NOMO-1 treated with DMSO at 0.1 percent for 48 hours (cell line): ENCODE measurements at regions not wholly inside any gene's neighbourhood (a gene's known extent, or its start where the extent isn't known, plus 50 kb on each side); places are given as distances from the start of the nearest gene placed in this dataset.

Source experiments
- DNase-seq: peaks from one replicate; lab custom pipeline; 2025; ENCODE audit not compliant: unreplicated experiment; lab: John Stamatoyannopoulos, UW

- DNase-seq = no peak
Measured at GRCh38 chr14:101175731-101176534, 272.4 kb upstream of the RTL1 start.

DNA sequence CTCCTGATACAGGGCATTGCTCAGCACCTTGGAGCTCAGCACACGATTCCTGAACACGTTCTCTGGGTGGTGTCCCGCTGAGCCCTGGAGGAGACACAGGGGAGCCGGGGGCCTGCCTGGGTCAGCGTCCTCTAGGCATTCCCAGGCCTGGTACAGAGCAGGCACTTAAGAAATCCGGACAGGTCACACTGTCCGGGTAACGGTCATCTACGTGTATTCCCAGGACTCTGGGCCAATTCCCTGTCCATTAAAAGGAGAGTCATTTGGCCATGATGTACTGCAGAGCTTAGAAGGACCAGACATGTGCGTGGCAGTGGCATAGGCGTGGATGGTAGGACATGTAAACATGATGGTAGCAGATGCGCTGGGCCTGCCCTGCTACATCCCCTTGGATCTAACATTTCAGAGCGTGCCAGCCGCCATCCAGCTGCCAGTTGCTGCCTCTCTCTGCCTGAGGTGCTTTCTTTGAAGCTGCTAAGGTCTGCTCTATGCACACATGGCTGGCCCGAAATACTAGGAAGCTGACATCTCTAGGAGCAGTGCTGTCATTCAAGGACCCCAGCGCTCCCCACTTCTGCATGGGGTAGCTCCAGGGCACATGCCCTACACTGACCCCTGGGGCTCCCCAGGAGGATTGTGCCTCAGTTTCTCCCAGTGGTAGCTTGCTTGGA, 273.1 kb upstream of the RTL1 start:
- no peak for DNase-seq

GRCh38 chr14:101177301-101177971, 273.9 kb upstream of the RTL1 start:
- no peak for DNase-seq

DNA sequence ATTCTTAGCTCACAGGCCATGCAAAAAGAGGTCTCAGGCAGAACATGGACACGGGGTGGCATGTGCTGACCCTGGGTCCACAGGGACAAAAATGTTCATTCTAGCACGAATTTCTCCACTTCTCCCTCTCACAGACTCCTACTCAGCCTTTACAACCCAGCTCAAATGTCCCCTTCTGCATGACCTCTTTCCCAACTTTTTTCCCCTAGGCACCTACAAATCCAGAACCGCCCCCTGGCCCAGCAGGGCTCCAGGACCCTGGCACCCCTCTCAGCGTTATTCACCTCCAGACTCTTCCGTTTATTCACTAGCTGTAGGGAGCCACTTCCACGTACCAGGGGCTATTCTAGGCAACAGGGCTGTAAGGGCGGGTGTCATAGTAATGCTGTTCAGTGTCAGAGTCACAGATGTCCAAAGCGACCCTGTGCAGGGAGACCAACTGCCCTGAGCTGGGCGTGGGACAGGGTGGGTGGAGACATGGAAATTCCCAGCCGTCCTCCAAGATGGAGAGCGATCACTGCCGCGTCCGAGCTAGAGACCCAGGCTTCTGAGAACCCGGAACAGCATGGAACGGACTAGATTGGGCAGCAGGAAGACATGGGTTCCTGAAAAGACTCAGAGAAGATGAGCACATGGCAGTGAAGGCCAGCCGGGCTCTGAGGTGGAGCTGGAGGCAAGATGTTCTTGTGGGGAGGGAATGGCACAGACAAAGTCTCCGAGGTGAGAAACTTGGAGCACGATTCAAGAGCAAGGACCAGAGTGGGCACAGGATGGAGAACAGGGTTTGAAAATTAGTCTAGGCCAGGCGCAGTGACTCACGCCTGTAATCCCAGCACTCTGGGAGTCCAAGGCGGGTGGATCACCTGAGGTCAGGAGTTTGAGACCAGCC, 274.9 kb upstream of the RTL1 start:
- DNase-seq = no peak

DNA sequence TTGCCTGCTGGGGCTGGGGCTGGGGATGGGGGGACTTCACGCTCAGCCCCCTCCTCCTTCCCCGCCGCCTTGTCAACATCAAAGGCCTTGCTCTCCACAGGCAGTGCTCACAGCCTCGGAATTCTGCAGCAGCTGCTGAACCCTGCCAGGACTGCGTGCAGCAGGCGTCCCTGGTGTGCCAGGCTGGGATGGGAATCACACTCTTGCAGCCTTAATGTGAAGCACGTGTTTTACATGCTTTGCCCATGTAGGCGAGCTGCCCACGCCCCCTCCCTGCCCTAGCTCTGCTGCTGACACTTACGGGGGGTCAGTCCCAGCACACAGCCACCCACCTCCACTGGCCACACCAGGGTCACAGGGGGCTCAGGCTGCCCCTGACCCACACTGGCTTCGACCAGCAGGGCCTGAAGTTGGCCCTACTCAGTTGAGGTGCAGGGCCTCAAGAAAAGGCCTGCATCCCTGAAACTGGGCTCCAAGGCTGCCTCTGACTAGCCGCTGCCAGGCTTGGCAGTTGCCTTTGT, 276.2 kb upstream of the RTL1 start:
- DNase-seq = no peak

DNA sequence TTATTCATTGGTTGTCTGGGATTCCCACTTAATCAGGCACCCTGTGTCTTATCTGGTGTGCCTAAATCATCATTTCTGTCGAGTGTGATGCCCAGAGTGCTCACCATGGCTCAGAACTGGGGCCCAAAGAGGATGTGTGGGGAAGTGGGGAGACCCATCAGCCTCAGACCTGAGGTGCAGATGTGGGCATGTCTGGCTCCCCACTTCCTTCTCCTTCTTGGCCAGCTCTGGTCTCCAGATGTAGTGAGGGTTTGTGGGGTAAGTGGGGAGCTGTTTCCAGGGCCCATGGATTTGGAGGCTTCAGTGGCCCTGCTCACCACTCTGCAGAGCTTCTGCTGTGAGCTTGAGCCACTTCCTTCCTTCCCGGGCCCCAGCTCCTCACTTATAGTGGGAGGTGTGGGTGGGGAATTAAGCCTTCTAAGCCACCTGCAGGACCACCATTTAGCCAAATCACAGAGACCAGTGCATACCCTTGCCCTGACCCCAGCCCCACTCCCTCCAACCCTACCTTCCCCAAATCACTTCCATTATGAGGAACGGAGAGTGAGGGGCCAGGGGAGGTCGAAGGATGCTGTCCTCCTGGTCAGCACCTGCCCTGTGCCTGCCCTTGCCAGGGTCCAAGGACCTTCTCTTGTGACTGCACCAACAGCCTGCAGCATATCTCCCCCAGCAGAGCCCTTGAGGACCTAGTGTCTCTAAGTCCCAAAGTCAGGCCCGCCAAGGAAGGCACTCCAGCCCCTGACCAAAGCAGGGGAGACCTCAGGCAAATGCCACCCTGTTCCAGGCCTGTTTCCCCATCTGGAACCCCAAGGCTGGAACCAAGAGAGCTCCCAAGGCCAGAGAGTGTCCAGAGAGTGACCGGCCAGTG, 278.2 kb upstream of the RTL1 start:
- DNase-seq = no peak

DNA sequence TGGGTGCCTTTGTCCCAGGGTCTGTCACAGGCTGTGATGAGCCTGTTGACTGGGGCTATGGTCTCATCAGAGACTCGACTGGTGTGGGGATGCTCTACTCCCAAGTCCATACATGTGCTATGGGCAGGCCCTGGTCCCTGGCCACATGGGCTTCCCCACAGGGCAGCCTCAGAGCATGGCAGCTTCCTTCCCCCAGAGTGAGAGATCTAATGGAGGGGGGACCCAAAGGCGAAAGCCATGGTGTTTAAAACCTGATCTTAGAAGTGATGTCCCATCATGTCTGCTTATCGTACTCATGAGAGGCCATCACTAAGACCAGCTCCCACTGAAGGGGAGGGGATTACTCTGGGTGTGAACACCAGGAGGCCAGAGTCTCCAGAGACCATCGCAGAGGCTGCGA, 279.0 kb upstream of the RTL1 start:
- no peak for DNase-seq

- no peak for DNase-seq
Measured at GRCh38 chr14:101183376-101184103, 280.0 kb upstream of the RTL1 start.

GRCh38 chr14:101184104-101184455, 280.6 kb upstream of the RTL1 start:
- DNase-seq = no peak

GRCh38 chr14:101184572-101184971, 281.1 kb upstream of the RTL1 start:
- DNase-seq = no peak

GRCh38 chr14:101185073-101185835, 281.7 kb upstream of the RTL1 start:
- DNase-seq = no peak

DNA sequence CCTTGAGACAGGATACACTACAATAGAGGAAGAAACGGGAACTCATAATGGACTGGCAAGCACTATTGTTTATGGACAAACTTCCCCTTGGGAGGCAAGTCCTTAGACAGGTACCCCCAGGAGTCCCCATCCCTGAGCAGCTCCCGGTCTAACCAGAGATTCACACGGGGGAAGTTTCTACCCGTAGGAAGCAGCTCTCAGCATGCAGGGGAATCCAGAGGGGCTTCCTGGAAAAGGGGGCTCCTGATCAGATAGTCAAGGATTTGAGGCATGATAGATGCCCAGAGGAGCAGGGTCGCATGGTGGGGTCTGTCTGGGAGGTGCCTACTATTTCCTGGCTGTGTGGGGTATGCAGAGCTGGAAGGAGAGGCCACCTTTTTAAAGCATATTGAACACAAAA, 282.4 kb upstream of the RTL1 start:
- DNase-seq = no peak

DNA sequence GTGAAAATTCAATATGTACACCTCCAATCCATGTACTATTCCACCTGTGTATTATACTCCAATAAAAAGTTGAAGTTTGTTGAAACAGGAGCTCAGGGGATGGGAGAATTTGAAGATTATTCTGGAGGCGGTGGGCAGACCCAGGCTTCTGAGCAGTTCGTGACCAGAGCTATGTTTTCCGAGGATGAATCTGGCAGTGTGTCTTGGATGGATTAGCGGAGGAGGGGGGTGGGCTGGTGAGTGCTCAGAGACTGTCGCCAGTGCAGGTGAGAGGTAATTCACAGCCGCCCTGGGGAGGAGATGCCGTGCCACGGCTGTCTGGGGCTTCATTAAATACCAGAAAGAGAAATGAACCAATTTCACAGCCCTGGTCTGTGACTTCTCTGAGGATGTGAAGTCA, 283.0 kb upstream of the RTL1 start:
- DNase-seq = no peak

GRCh38 chr14:101186992-101187815, 283.7 kb upstream of the RTL1 start:
- no peak for DNase-seq

- DNase-seq = no peak
Measured at GRCh38 chr14:101187816-101188570, 284.5 kb upstream of the RTL1 start.

GRCh38 chr14:101188571-101188915, 285.0 kb upstream of the RTL1 start:
- no peak for DNase-seq

DNA sequence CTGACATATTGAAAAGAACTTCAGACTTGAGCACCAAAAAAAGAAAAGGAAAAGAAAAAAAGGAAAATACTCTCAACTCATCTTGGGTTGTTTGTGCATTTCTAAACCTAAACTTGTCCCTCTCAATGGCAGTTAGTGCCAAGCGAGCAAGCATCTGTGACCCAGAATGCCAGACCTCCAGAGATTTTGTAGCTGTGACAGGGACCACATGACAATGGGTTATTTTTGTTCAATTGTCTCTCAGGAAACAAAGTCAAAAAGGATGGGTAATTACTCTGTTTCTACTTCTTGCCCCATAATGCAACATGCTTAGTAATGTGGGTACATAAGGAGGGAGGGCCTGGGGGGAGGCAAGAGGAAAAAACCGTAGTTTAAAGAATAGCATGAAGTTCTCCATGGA, 285.7 kb upstream of the RTL1 start:
- no peak for DNase-seq
